ENCODE measurements at regions not wholly inside any gene's neighbourhood (a gene's known extent, or its start where the extent isn't known, plus 50 kb on each side); places are given as distances from the start of the nearest gene placed in this dataset.

DNA sequence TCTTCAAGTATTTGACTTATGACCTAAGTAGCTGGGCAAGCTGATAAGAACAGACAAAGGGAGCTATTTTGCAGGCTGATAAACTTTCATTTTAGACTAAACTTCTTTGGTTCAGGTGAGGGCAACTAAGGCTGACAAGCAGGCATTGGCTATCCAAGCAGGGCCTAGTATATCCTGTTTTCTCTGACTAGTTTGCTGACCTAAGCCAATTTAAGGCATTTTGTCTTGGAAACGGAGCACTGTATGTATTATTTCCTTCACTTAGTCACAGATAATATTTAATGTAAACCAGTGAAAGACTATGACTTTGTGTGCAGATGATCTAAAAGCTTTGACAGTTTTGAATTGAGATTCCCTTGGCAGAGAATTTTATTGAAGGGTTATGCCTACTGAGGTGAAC lies 172.5 kb downstream of the POU4F1 start:
- Histone ChIP-seq H3K36me3 (ENCODE audit: control insufficient read depth in 2 of 2, extremely low read depth in 1 of 2, insufficient read depth in 2 of 2, low read length in 2 of 2) (no peaks in the 10 kb centered on the region), H3K4me1 (ENCODE audit: control insufficient read depth, extremely low read depth, insufficient read depth, low read length) (no peaks in the 10 kb centered on the region), H3K27me3 (ENCODE audit: control insufficient read depth in 2 of 2, insufficient read depth in 2 of 2, low read length in 2 of 2) (no peaks in the 10 kb centered on the region), H4K20me1 (replicated peaks; ENCODE audit: control insufficient read depth, extremely low read depth, insufficient read depth, low read length) (no peaks in the 10 kb centered on the region), H3K9ac (replicated peaks; ENCODE audit: extremely low read depth, insufficient read depth, low read length) (no peak overlapping the region), H3K9me3 (replicated peaks; ENCODE audit: control insufficient read depth, insufficient read depth, low read length) (no peaks in the 10 kb centered on the region), H3K27ac (ENCODE audit: insufficient read depth, low read depth, low read length) (no peak overlapping the region), H3K9me1 (replicated peaks; ENCODE audit: control insufficient read depth, extremely low read depth, insufficient read depth, low read length) (no peaks in the 10 kb centered on the region), H3K4me2 (ENCODE audit: insufficient read depth, low read length) (no peak overlapping the region), H2AFZ (ENCODE audit: low read depth, low read length) (no peak overlapping the region), H3K79me2 (ENCODE audit: control insufficient read depth, insufficient read depth, low read length) (no peaks in the 10 kb centered on the region), H3K4me3 (replicated peaks in 1 of 3; ENCODE audit: insufficient read depth in 1 of 3, low read depth in 1 of 3, low read length in 3 of 3) (no peak overlapping the region)
- ChIA-PET POLR2A (no interaction called here), CTCF (interaction anchor here (1.1 kb wide), 1 partner anchor 10 kb away, joined by 3 read pairs; no protein-coding TSS in a partner anchor)
- BruUV-seq (replicated peaks): no TSS peak
- intact Hi-C loops (cut with micrococcal nuclease): no loop called here
- dilution Hi-C loops (cut with MboI; ENCODE audit: extremely low pct_ligation_motif_present, low sequenced_read_pairs): no loop called here
- DNase-seq (ENCODE audit: low read depth, low spot score): no peak
- TF ChIP-seq, protein P1, sequence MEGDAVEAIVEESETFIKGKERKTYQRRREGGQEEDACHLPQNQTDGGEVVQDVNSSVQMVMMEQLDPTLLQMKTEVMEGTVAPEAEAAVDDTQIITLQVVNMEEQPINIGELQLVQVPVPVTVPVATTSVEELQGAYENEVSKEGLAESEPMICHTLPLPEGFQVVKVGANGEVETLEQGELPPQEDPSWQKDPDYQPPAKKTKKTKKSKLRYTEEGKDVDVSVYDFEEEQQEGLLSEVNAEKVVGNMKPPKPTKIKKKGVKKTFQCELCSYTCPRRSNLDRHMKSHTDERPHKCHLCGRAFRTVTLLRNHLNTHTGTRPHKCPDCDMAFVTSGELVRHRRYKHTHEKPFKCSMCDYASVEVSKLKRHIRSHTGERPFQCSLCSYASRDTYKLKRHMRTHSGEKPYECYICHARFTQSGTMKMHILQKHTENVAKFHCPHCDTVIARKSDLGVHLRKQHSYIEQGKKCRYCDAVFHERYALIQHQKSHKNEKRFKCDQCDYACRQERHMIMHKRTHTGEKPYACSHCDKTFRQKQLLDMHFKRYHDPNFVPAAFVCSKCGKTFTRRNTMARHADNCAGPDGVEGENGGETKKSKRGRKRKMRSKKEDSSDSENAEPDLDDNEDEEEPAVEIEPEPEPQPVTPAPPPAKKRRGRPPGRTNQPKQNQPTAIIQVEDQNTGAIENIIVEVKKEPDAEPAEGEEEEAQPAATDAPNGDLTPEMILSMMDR (IDR thresholded peaks at IDR 0.05; ENCODE audit: extremely low read depth in 1 of 2, insufficient read depth in 1 of 2, low read depth in 1 of 2, low read length in 2 of 2): no peak
- TF ChIP-seq, protein P2, sequence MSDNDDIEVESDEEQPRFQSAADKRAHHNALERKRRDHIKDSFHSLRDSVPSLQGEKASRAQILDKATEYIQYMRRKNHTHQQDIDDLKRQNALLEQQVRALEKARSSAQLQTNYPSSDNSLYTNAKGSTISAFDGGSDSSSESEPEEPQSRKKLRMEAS (IDR thresholded peaks at IDR 0.05; ENCODE audit: insufficient read depth, insufficient read length): no peak
- no peak for TF ChIP-seq POLR2A (IDR thresholded peaks at IDR 0.05; ENCODE audit: low read depth, low read length)
- no peak for TF ChIP-seq MYC (IDR thresholded peaks at IDR 0.05; ENCODE audit: low read depth, low read length)
- no peak for TF ChIP-seq POLR2AphosphoS5 (IDR thresholded peaks at IDR 0.05; ENCODE audit: insufficient read depth, low read depth, low read length)
- TF ChIP-seq FOS (IDR thresholded peaks at IDR 0.05; ENCODE audit: borderline replicate concordance, insufficient read depth, low read length): no peak
- no peak for TF ChIP-seq JUN (IDR thresholded peaks at IDR 0.05; ENCODE audit: borderline replicate concordance, insufficient read depth, insufficient read length, low read depth)
- no peak for TF ChIP-seq EZH2 (IDR thresholded peaks at IDR 0.05; ENCODE audit: borderline replicate concordance, low read depth, low read length, severe bottlenecking)
- TF ChIP-seq GATA2 (IDR thresholded peaks at IDR 0.05; ENCODE audit: insufficient read depth, insufficient read length, low read depth, low read length): no peak
- no peak for FAIRE-seq
